T-cell (primary cell): ENCODE measurements at regions not wholly inside any gene's neighbourhood (a gene's known extent, or its start where the extent isn't known, plus 50 kb on each side); places are given as distances from the start of the nearest gene placed in this dataset.

Source experiments
- ATAC-seq, 4 experiments: fragments of 200-7000 bp in 3 of 4; fragments of 150-1000 bp in 1 of 4; cut with Tn5 transposase; replicated peaks in 1 of 4; 1 replicate in 3 of 4; 2 replicates in 1 of 4; pipeline ENCODE4 v1.10.0; 2021; ENCODE audit warnings: moderate library complexity in 3 of 4, mild to moderate bottlenecking in 2 of 4, moderate number of reproducible peaks in 1 of 4
- CTCF ChIA-PET, 2 donors: fragments of 300-600 bp; sonication (Branson Sonifier 250); formaldehyde crosslinking; loops; one replicate each; lab custom pipeline; 2022; ENCODE audit warnings: antibody characterized with exemption in 2 of 2; lab: Charles Lee
- POLR2A ChIA-PET, 2 donors: fragments of 300-600 bp; sonication (Branson Sonifier 250); formaldehyde crosslinking; loops; one replicate each; lab custom pipeline; 2022; ENCODE audit warnings: antibody characterized with exemption in 2 of 2; lab: Charles Lee
- DNase-seq, 35 experiments: peaks; one replicate each; pipeline versions ENCODE4 v3.0.0 to v3.0.0-alpha.2; 2013 to 2023
- H3K27ac ChIP-seq: one replicate; pipeline ENCODE4 v1.5.1; 2013; ENCODE audit warnings: low read length
- H3K27me3 ChIP-seq, 2 experiments: replicated peaks in 1 of 2; 1 replicate in 1 of 2; 2 replicates in 1 of 2; pipeline versions ENCODE4 v1.6.1 to v1.7.0; 2013; ENCODE audit warnings: low read length in 1 of 2, mixed read lengths in 1 of 2; ENCODE audit not compliant: control insufficient read depth in 2 of 2, insufficient read depth in 2 of 2; ENCODE audit errors: extremely low read depth in 1 of 2
- H3K36me3 ChIP-seq, 2 donors: 1 replicate in 1 of 2; 2 replicates in 1 of 2; pipeline versions ENCODE4 v1.6.1 to v1.7.0; 2013; ENCODE audit warnings: low read length in 1 of 2; ENCODE audit not compliant: control insufficient read depth in 2 of 2, insufficient read depth in 1 of 2; ENCODE audit errors: extremely low read depth in 1 of 2
- H3K4me1 ChIP-seq, 2 experiments: 1 replicate in 1 of 2; 2 replicates in 1 of 2; pipeline versions ENCODE4 v1.6.1 to v1.7.0; 2013; ENCODE audit warnings: low read length in 2 of 2, mixed read lengths in 1 of 2; ENCODE audit not compliant: insufficient read depth in 2 of 2, control insufficient read depth in 1 of 2; ENCODE audit errors: extremely low read depth in 1 of 2
- H3K4me3 ChIP-seq, 2 donors: 1 replicate in 1 of 2; 2 replicates in 1 of 2; pipeline versions ENCODE4 v1.5.1 to v1.7.0; 2013; ENCODE audit warnings: mild to moderate bottlenecking in 2 of 2, low read length in 1 of 2, moderate library complexity in 1 of 2; ENCODE audit not compliant: control insufficient read depth in 1 of 2; ENCODE audit errors: extremely low read depth in 1 of 2
- H3K9me3 ChIP-seq: 2 replicates; pipeline ENCODE4 v1.7.0; 2013
- H3K27ac Mint-ChIP-seq, 2 donors: one replicate each; pipeline ENCODE4 v1.8.0; 2020 to 2021; ENCODE audit warnings: mild to moderate bottlenecking in 2 of 2, mixed read lengths in 2 of 2
- H3K27me3 Mint-ChIP-seq, 2 donors: one replicate each; pipeline ENCODE4 v1.8.0; 2021 to 2022; ENCODE audit warnings: mixed read lengths in 2 of 2
- H3K36me3 Mint-ChIP-seq: one replicate; pipeline ENCODE4 v1.8.0; 2021; ENCODE audit warnings: mixed read lengths
- H3K4me1 Mint-ChIP-seq, 3 donors: one replicate each; pipeline ENCODE4 v1.8.0; 2020 to 2022; ENCODE audit warnings: mixed read lengths in 3 of 3, mild to moderate bottlenecking in 1 of 3
- H3K4me3 Mint-ChIP-seq, 3 donors: one replicate each; pipeline ENCODE4 v1.8.0; 2020 to 2022; ENCODE audit warnings: mild to moderate bottlenecking in 3 of 3, mixed read lengths in 3 of 3, moderate library complexity in 3 of 3
- H3K9me3 Mint-ChIP-seq, 3 donors: one replicate each; pipeline ENCODE4 v1.8.0; 2020 to 2022; ENCODE audit warnings: mixed read lengths in 3 of 3
- WGBS: methylation state at CpG from one replicate; pipeline ENCODE4 v1.1.5; 2013; ENCODE audit warnings: missing lambda C conversion rate; ENCODE audit not compliant: insufficient coverage; 5-methylcytosine and 5-hydroxymethylcytosine counted together

DNA sequence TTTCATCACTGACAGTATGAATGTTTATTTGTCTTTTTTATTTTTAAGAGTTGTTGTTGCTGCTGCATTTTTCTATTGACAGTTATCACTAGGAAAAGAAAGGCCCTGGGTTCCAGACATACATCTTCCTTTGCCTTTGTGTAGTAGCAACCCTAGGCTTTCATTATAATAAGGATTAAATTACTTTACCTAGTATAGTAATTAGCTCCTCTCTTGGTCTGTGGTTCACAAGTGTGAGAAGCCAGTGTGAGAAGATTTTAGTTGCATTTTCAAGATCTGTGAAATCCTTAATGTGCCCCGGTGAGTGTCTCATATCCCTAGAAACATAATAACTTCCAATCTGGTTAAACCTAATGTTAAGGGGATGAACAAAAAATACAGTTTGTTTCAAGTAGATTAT is 799.3 kb upstream of the MAP3K7 start:
- Histone ChIP-seq H3K27me3 (no peaks in the 10 kb centered on the region), H3K9me3 (no peaks in the 10 kb centered on the region), H3K36me3 (no peaks in the 10 kb centered on the region), H3K27ac (no peak overlapping the region), H3K4me1 (no peaks in the 10 kb centered on the region), H3K4me3 (no peak overlapping the region)
- DNase-seq (no peak), ATAC-seq (no peak)
- no CpG with 5 or more reads among the region's 1 CpG for WGBS
- H3K36me3 Mint-ChIP-seq, result no peaks in the 10 kb centered on the region
- H3K4me1 Mint-ChIP-seq, result no peaks in the 10 kb centered on the region
- no peaks in the 10 kb centered on the region for H3K27me3 Mint-ChIP-seq
- CTCF ChIA-PET, result no interaction called here
- POLR2A ChIA-PET, result no interaction called here
- no peak overlapping the region for H3K27ac Mint-ChIP-seq
- no peak overlapping the region for H3K4me3 Mint-ChIP-seq
- H3K9me3 Mint-ChIP-seq, result peaks cover 10 to 18% (median 12%) of the 10 kb centered on the region in 3 donors

DNA sequence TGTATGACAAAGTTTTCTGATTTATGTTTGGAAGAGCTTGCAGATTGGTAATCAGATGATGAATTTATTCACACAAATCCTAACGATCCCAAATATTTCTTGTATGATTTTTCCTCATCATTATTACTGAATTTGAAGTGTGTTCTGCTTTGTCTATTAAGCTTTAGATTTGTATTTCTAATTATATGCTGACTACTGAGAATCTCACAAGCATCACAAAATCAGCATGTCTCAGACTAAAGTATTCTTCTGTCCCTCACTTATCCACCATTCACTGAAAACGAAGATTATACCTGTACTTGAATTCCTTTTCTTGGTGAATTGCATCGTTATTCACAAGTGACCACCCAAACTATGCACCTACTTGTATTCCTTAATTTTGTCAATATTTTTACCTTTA is 796.3 kb upstream of the MAP3K7 start:
- H3K4me3 Mint-ChIP-seq, result no peak overlapping the region
- H3K27me3 Mint-ChIP-seq, result no peaks in the 10 kb centered on the region
- ChIA-PET CTCF (interaction anchor here in 1 of 2 donors (0.6 kb wide), 1 partner anchor 351 kb away, joined by 11 read pairs; no protein-coding TSS in a partner anchor), POLR2A (no interaction called here)
- H3K9me3 ChIP-seq, result no peaks in the 10 kb centered on the region
- H3K9me3 Mint-ChIP-seq, result peaks cover 5 to 15% (median 10%) of the 10 kb centered on the region in 3 donors
- H3K36me3 Mint-ChIP-seq, result no peaks in the 10 kb centered on the region
- WGBS, result 55% methylated on average over 2 of the region's 3 CpGs
- H3K27ac Mint-ChIP-seq, result no peak overlapping the region
- no peaks in the 10 kb centered on the region for H3K4me1 ChIP-seq
- H3K27ac ChIP-seq, result no peak overlapping the region
- no peaks in the 10 kb centered on the region for H3K4me1 Mint-ChIP-seq
- H3K36me3 ChIP-seq, result no peaks in the 10 kb centered on the region
- H3K27me3 ChIP-seq, result no peaks in the 10 kb centered on the region
- no peak for ATAC-seq
- no peak for DNase-seq
- H3K4me3 ChIP-seq, result no peak overlapping the region

DNA sequence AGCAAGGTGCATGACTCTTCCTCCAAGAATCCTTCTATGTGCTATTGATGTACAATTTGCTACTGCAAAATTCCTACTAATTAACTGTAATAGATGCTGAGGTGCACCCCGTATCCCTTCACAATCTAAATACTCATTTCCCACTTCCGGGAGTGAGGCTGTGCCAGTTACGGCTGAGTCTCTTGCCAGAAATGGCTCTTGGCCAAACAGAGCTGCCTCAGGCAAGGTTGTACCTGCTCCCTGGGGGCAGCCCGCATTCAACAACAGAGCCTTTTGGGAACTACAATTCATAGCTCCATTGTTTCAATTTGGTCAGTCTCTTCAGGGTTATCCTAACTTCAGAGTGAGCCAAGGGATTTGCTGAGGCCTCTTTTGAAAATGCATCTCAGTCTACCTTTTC is 789.8 kb upstream of the MAP3K7 start:
- DNase-seq (no peak), ATAC-seq (no peak)
- ChIA-PET POLR2A (no interaction called here), CTCF (no interaction called here)
- Histone ChIP-seq H3K27me3 (no peaks in the 10 kb centered on the region), H3K4me3 (no peak overlapping the region), H3K4me1 (no peaks in the 10 kb centered on the region), H3K9me3 (no peaks in the 10 kb centered on the region), H3K27ac (no peak overlapping the region), H3K36me3 (no peaks in the 10 kb centered on the region)
- 84% methylated on average over 4 of the region's 4 CpGs for WGBS
- Mint-ChIP-seq H3K27ac (no peak overlapping the region), H3K4me1 (no peaks in the 10 kb centered on the region), H3K36me3 (no peaks in the 10 kb centered on the region), H3K4me3 (no peak overlapping the region), H3K27me3 (peaks cover 0 to 4% of the 10 kb centered on the region in 2 donors), H3K9me3 (peaks cover 5 to 10% (median 9%) of the 10 kb centered on the region in 3 donors)

DNA sequence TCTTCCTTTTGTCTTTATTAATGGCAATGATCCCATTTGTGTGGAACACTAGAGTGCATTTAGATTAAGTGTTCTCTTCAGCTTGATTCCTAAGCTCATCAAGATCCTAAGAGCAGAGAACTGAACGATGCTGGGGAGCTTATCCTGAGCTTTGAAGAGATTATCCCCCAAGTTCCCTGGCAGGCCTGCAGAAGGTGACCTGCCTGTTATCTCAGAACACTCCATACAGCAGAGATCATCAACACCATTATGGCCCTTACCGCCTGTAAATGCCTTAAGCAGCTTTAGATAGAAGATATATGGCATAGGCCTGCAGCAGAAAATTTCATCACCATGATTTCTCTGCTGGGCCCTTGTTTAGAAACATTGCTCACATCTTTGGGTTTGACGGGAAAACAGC is 779.9 kb upstream of the MAP3K7 start:
- POLR2A ChIA-PET, result no interaction called here
- ATAC-seq (no peak), DNase-seq (no peak)
- Mint-ChIP-seq H3K36me3 (no peaks in the 10 kb centered on the region), H3K9me3 (peaks cover 3 to 20% (median 4%) of the 10 kb centered on the region in 3 donors), H3K27ac (no peak overlapping the region), H3K4me3 (no peak overlapping the region), H3K4me1 (no peaks in the 10 kb centered on the region), H3K27me3 (no peaks in the 10 kb centered on the region)
- Histone ChIP-seq H3K4me3 (no peak overlapping the region), H3K27me3 (no peaks in the 10 kb centered on the region), H3K4me1 (no peaks in the 10 kb centered on the region), H3K9me3 (no peaks in the 10 kb centered on the region), H3K36me3 (no peaks in the 10 kb centered on the region), H3K27ac (no peak overlapping the region)
- CTCF ChIA-PET, result no interaction called here
- no CpG with 5 or more reads among the region's 3 CpGs for WGBS

DNA sequence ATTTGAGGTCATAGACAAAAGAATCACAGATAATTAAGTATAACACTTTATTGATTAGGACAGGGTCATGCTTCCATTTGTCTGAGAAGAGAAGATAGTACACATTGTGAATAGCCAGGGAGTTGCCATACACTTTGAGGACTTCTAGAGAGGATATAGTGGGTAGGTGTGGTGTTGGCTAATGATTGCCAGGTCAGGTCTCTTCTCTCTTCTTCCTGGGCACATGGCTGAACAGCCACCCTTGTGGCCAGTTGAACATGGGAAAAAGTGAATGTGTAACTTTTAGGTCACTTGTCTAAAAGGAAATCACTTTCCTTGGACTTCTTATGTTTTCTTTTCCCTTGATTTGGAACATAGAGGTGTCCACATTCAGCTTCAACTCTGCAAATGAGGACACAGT is 772.1 kb upstream of the MAP3K7 start:
- ATAC-seq (no peak), DNase-seq (no peak)
- Mint-ChIP-seq H3K4me3 (no peak overlapping the region), H3K27me3 (no peaks in the 10 kb centered on the region), H3K4me1 (no peaks in the 10 kb centered on the region), H3K9me3 (peaks cover 0 to 5% (median under 1%) of the 10 kb centered on the region in 3 donors), H3K36me3 (no peaks in the 10 kb centered on the region), H3K27ac (no peak overlapping the region)
- no peaks in the 10 kb centered on the region for H3K36me3 ChIP-seq
- H3K27me3 ChIP-seq, result no peaks in the 10 kb centered on the region
- H3K4me1 ChIP-seq, result no peaks in the 10 kb centered on the region
- no peak overlapping the region for H3K27ac ChIP-seq
- ChIA-PET POLR2A (no interaction called here), CTCF (no interaction called here)
- no peaks in the 10 kb centered on the region for H3K9me3 ChIP-seq
- H3K4me3 ChIP-seq, result no peak overlapping the region

DNA sequence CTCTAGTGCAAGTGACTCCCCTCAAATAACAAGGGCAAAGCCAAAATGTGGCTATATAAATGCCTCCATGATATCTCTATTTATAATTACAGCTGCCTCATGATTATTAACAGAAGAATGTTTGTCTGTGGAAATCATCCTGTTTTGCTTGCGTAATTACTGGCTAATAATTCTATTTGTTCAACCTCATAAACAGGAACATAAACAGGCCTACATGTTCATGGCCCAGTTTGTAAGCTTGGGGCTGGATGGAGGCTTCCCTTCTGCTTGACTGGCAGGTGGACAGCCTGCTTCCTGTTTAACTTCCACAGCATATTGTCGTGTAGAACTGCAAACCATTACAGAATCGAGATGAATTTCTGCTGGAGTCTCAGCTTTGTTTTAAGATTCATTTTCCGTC is 766.0 kb upstream of the MAP3K7 start:
- H3K27ac Mint-ChIP-seq, result no peak overlapping the region
- H3K4me1 Mint-ChIP-seq, result no peaks in the 10 kb centered on the region
- no peaks in the 10 kb centered on the region for H3K9me3 Mint-ChIP-seq
- 0% methylated on average over 1 of the region's 4 CpGs for WGBS
- no peak overlapping the region for H3K4me3 Mint-ChIP-seq
- H3K36me3 ChIP-seq, result no peaks in the 10 kb centered on the region
- no peaks in the 10 kb centered on the region for H3K27me3 Mint-ChIP-seq
- DNase-seq (no peak), ATAC-seq (no peak)
- H3K27me3 ChIP-seq, result no peaks in the 10 kb centered on the region
- no peak overlapping the region for H3K27ac ChIP-seq
- POLR2A ChIA-PET, result no interaction called here
- no peak overlapping the region for H3K4me3 ChIP-seq
- no peaks in the 10 kb centered on the region for H3K9me3 ChIP-seq
- H3K36me3 Mint-ChIP-seq, result no peaks in the 10 kb centered on the region
- CTCF ChIA-PET, result no interaction called here
- H3K4me1 ChIP-seq, result no peaks in the 10 kb centered on the region

DNA sequence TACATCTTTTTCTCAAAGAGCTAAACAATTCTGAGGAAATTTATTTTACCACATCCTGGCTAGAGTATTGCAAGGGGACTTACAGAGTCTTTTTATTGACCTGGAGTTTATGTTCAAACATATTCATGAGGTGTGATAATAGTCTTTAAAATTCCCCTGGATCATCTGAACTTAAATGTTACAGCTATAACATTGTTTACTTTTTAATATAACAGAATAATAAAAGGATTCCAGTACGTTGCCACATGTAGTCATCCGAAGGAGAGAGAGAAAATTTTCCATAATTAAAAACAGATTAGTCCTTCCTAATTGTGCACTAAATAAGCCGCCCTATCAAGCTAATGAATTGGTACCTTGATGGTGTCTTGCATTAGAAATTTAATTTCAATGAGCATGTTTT is 765.4 kb upstream of the MAP3K7 start:
- Histone ChIP-seq H3K4me1 (no peaks in the 10 kb centered on the region), H3K36me3 (no peaks in the 10 kb centered on the region), H3K4me3 (no peak overlapping the region), H3K9me3 (no peaks in the 10 kb centered on the region), H3K27ac (no peak overlapping the region), H3K27me3 (no peaks in the 10 kb centered on the region)
- H3K4me1 Mint-ChIP-seq, result no peaks in the 10 kb centered on the region
- CTCF ChIA-PET, result no interaction called here
- no peak overlapping the region for H3K27ac Mint-ChIP-seq
- no peaks in the 10 kb centered on the region for H3K27me3 Mint-ChIP-seq
- DNase-seq (no peak), ATAC-seq (no peak)
- POLR2A ChIA-PET, result no interaction called here
- no peaks in the 10 kb centered on the region for H3K36me3 Mint-ChIP-seq
- peaks cover 0 to 4% (median 0%) of the 10 kb centered on the region in 3 donors for H3K9me3 Mint-ChIP-seq
- H3K4me3 Mint-ChIP-seq, result no peak overlapping the region
- WGBS, result no CpG with 5 or more reads among the region's 3 CpGs
